OCI-LY1 (cell line): ENCODE measurements at regions not wholly inside any gene's neighbourhood (a gene's known extent, or its start where the extent isn't known, plus 50 kb on each side); places are given as distances from the start of the nearest gene placed in this dataset.

Experiments
- CTCF ChIP-seq: fragments of 200-600 bp; sonication (generic), shearing (Covaris generic); IDR thresholded peaks from 2 replicates; pipeline ENCODE4 v1.5.1; 2017; ENCODE audit warnings: mild to moderate bottlenecking, antibody characterized with exemption, low read length, moderate library complexity, mixed read lengths
- EZH2 ChIP-seq: fragments of 200-600 bp; sonication (generic), shearing (Covaris generic); IDR thresholded peaks from 2 replicates; pipeline ENCODE4 v1.8.0; 2017; ENCODE audit warnings: borderline replicate concordance, mixed run types, mild to moderate bottlenecking, antibody characterized with exemption, low read length, moderate library complexity, mixed read lengths

- no peak for TF ChIP-seq CTCF
- TF ChIP-seq EZH2, result no peak
Observed at GRCh38 chr3:178056868-178057267, 479.4 kb upstream of the KCNMB2 start.
